OCI-LY7 (cell line): ENCODE measurements at regions not wholly inside any gene's neighbourhood (a gene's known extent, or its start where the extent isn't known, plus 50 kb on each side); places are given as distances from the start of the nearest gene placed in this dataset.

ENCODE experiments used
- BruUV-seq: library from RNA; stranded (reverse); fragments of 400-500 nt; replicated peaks from 2 replicates; lab custom pipeline; 2021; lab: Mats Ljungman, UMichigan
- CTCF ChIA-PET: fragments of 300-600 bp; sonication (Branson Sonifier 250); formaldehyde crosslinking; loops from one replicate; lab custom pipeline; 2022; ENCODE audit warnings: antibody characterized with exemption; ENCODE audit not compliant: unreplicated experiment; lab: Charles Lee
- POLR2A ChIA-PET: fragments of 300-600 bp; sonication (Branson Sonifier 250); formaldehyde crosslinking; loops from one replicate; lab custom pipeline; 2022; ENCODE audit warnings: antibody characterized with exemption; lab: Charles Lee
- DNase-seq: peaks from one replicate; pipeline ENCODE4 v3.0.0-alpha.2; 2015; ENCODE audit warnings: low spot score
- H2AFZ ChIP-seq: fragments of 200-600 bp; sonication (generic), shearing (Covaris generic); 2 replicates; pipeline ENCODE4 v1.6.1; 2014; ENCODE audit warnings: mild to moderate bottlenecking, antibody characterized with exemption, low read length, moderate library complexity
- H3K27ac ChIP-seq: fragments of 200-600 bp; sonication (generic); 2 replicates; pipeline ENCODE4 v1.5.1; 2014; ENCODE audit warnings: mixed run types, low read depth, mild to moderate bottlenecking, moderate library complexity, low read length, inconsistent platforms; ENCODE audit not compliant: poor library complexity, severe bottlenecking
- H3K36me3 ChIP-seq: fragments of 200-600 bp; sonication (generic); 2 replicates; pipeline ENCODE4 v1.6.1; 2014; ENCODE audit warnings: mild to moderate bottlenecking, antibody characterized with exemption, low read length, moderate library complexity, mixed read lengths; ENCODE audit not compliant: insufficient read depth
- H3K4me1 ChIP-seq: fragments of 200-600 bp; sonication (generic); 2 replicates; pipeline ENCODE4 v1.5.1; 2014; ENCODE audit warnings: mild to moderate bottlenecking, low read length; ENCODE audit not compliant: insufficient read depth, poor library complexity, severe bottlenecking
- H3K4me2 ChIP-seq: fragments of 200-600 bp; sonication (generic); 2 replicates; pipeline ENCODE4 v1.6.1; 2014; ENCODE audit warnings: mild to moderate bottlenecking, low read length
- H3K4me3 ChIP-seq: fragments of 200-600 bp; sonication (generic); 2 replicates; pipeline ENCODE4 v1.5.1; 2014; ENCODE audit warnings: mild to moderate bottlenecking, low read depth, low read length; ENCODE audit not compliant: poor library complexity, severe bottlenecking
- H3K79me2 ChIP-seq: fragments of 200-600 bp; sonication (generic); 2 replicates; pipeline ENCODE4 v1.6.1; 2016; ENCODE audit warnings: low read depth, mild to moderate bottlenecking, low read length, moderate library complexity, mixed read lengths; ENCODE audit not compliant: insufficient read depth
- H3K9me2 ChIP-seq: fragments of 200-600 bp; sonication (generic); 2 replicates; pipeline ENCODE4 v1.6.1; 2016; ENCODE audit warnings: mild to moderate bottlenecking, low read length, mixed read lengths; ENCODE audit not compliant: insufficient read depth
- H3K9me3 ChIP-seq: fragments of 200-600 bp; sonication (generic); 2 replicates; pipeline ENCODE4 v1.6.1; 2014; ENCODE audit warnings: mild to moderate bottlenecking, mixed run types, low read length, mixed read lengths
- H4K20me1 ChIP-seq: fragments of 200-600 bp; sonication (generic); 2 replicates; pipeline ENCODE4 v1.6.1; 2014; ENCODE audit warnings: mild to moderate bottlenecking, antibody characterized with exemption, low read length, moderate library complexity, mixed read lengths; ENCODE audit not compliant: insufficient read depth
- CTCF ChIP-seq: fragments of 200-600 bp; sonication (generic); conservative IDR thresholded peaks from 2 replicates; pipeline ENCODE4 v1.5.1; 2014; ENCODE audit warnings: mild to moderate bottlenecking, antibody characterized with exemption, low read length, moderate library complexity, mixed read lengths
- EZH2phosphoT487 ChIP-seq: fragments of 200-600 bp; sonication (generic); IDR thresholded peaks from 2 replicates; pipeline ENCODE4 v1.6.1; 2018; ENCODE audit warnings: low read depth, borderline replicate concordance, mild to moderate bottlenecking, mixed run types, antibody characterized with exemption, low read length, moderate library complexity, mixed read lengths
- intact Hi-C: fragments of 100-400 bp; cut with micrococcal nuclease; formaldehyde crosslinking; loops from one replicate; pipeline ENCODE4 v1.10.0; 2022; ENCODE audit not compliant: unreplicated experiment

DNA sequence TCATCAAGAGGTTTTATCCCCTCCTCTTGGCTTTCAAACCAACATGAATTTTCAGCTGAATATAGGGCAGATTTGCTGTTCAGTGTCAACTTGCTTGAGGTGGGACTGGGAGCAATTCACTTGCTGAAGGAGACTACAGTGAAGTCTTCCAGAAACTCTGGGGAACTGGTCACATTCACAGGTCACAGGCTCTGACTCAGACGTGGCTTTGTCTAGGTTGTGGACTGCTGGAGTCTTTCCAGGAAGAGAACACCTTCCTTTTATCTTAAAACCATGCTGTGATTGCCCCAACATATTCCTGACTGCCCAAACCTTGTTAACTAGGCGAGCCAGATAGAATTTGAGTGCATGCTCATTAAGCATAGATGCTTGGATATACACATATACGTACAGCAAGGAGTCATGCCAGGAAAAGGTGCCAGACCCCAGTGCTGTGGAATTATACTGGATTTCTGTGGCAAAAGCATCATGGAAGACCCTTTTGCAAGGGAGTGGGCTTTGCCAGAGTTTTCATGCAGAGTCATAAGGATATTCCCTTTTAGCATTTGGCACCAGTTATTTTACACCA is 399.1 kb upstream of the TBL1XR1 start:
- H3K4me1 ChIP-seq: peaks cover 18% of the 10 kb centered on the region
- intact Hi-C loops: no loop called here

DNA sequence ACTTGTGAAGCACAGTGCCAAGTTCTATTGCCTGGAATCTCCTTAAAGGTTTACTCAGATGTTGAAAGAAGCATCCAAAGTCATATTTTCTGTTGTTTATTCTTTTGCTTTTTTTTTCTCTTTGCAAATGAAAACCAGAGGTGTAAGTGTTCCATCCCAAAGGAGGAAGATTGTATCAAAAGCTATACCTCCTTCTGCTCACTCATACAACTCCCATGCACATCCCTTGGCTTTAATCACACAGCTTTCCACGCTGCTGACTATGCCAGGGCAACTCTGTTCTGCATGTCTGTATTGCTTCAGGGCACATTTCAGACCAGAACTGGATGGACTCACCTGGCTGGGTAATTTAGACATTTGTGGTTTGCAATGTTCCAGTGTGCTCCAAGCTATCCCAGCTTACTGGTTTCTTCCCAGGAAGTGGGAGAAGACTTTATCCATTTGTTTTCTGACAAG is 399.6 kb upstream of the TBL1XR1 start:
- POLR2A ChIA-PET: no interaction called here
- DNase-seq: no peak
- intact Hi-C loops: no loop called here
- BruUV-seq: no TSS peak
- Histone ChIP-seq H3K9me2 (no peaks in the 10 kb centered on the region), H3K4me1 (peaks cover 18% of the 10 kb centered on the region), H3K27ac (no peak overlapping the region), H4K20me1 (no peaks in the 10 kb centered on the region), H3K36me3 (no peaks in the 10 kb centered on the region), H3K4me3 (no peak overlapping the region), H3K4me2 (peak overlapping the region; percentile 54; the same call in 1 of the 2 replicates), H3K9me3 (no peaks in the 10 kb centered on the region), H2AFZ (peak overlapping the region; percentile 98), H3K79me2 (no peaks in the 10 kb centered on the region)
- CTCF ChIA-PET: no interaction called here
- TF ChIP-seq CTCF: no peak
- no peak for TF ChIP-seq EZH2phosphoT487

More for the DNA sequence above, 399.1 kb upstream of the TBL1XR1 start:
- Histone ChIP-seq H3K27ac (no peak overlapping the region), H4K20me1 (no peaks in the 10 kb centered on the region), H3K9me2 (no peaks in the 10 kb centered on the region), H3K36me3 (no peaks in the 10 kb centered on the region), H3K9me3 (no peaks in the 10 kb centered on the region), H2AFZ (no peak overlapping the region), H3K4me2 (no peak overlapping the region), H3K4me3 (no peak overlapping the region), H3K79me2 (no peaks in the 10 kb centered on the region)
- POLR2A ChIA-PET: interaction anchor here (0.5 kb wide), 1 partner anchor 35 kb away, joined by 3 read pairs; no protein-coding TSS in a partner anchor
- TF ChIP-seq CTCF (no peak), EZH2phosphoT487 (no peak)
- CTCF ChIA-PET: no interaction called here
- no TSS peak for BruUV-seq
- DNase-seq: no peak

GRCh38 chr3:177597311-177598096 is 400.2 kb upstream of the TBL1XR1 start:
- DNase-seq: peak; percentile 63
- Histone ChIP-seq H3K4me2 (peak overlapping the region; percentile 54), H3K27ac (peak overlapping the region; percentile 19), H3K4me3 (peak overlapping the region; percentile 12), H3K9me3 (no peaks in the 10 kb centered on the region), H3K79me2 (no peaks in the 10 kb centered on the region), H4K20me1 (no peaks in the 10 kb centered on the region), H3K36me3 (no peaks in the 10 kb centered on the region), H2AFZ (peak overlapping the region; percentile 98), H3K9me2 (no peaks in the 10 kb centered on the region), H3K4me1 (peaks cover 23% of the 10 kb centered on the region)
- no TSS peak for BruUV-seq
- no peak for TF ChIP-seq EZH2phosphoT487
- TF ChIP-seq CTCF: no peak
- POLR2A ChIA-PET: interaction anchor here (0.6 to 1.3 kb wide), 3 partner anchors 12 to 166 kb away, joined by 3 to 4 read pairs (median 3); no protein-coding TSS in a partner anchor
- CTCF ChIA-PET: no interaction called here
- intact Hi-C loops: no loop called here
